ENCODE measurements at regions not wholly inside any gene's neighbourhood (a gene's known extent, or its start where the extent isn't known, plus 50 kb on each side); places are given as distances from the start of the nearest gene placed in this dataset.

GRCh38 chr6:27078734-27079357, 168.7 kb upstream of the PRSS16 start:
- TF ChIP-seq CTCF (IDR thresholded peaks at IDR 0.05; ENCODE audit: control insufficient read depth, extremely low read depth, insufficient read depth): peak; percentile 73
- peak; percentile 43 for DNase-seq (ENCODE audit: low read depth)
- H3K4me3 ChIP-seq (ENCODE audit: low read depth, low read length): peak overlapping the region; percentile 54

GRCh38 chr6:27081188-27081587, 166.3 kb upstream of the PRSS16 start:
- DNase-seq (ENCODE audit: low read depth): no peak
- no peak overlapping the region for H3K4me3 ChIP-seq (ENCODE audit: low read depth, low read length)
- no peak for TF ChIP-seq CTCF (IDR thresholded peaks at IDR 0.05; ENCODE audit: control insufficient read depth, extremely low read depth, insufficient read depth)

- TF ChIP-seq CTCF (IDR thresholded peaks at IDR 0.05; ENCODE audit: control insufficient read depth, extremely low read depth, insufficient read depth): no peak
- H3K4me3 ChIP-seq (ENCODE audit: low read depth, low read length): no peak overlapping the region
- DNase-seq (ENCODE audit: low read depth): no peak
Observed at GRCh38 chr6:27081931-27082330, 165.6 kb upstream of the PRSS16 start.

- DNase-seq (ENCODE audit: low read depth): no peak
- no peak overlapping the region for H3K4me3 ChIP-seq (ENCODE audit: low read depth, low read length)
- TF ChIP-seq CTCF (IDR thresholded peaks at IDR 0.05; ENCODE audit: control insufficient read depth, extremely low read depth, insufficient read depth): no peak
Observed at GRCh38 chr6:27088068-27088467, 159.4 kb upstream of the PRSS16 start.

- no peak for TF ChIP-seq CTCF (IDR thresholded peaks at IDR 0.05; ENCODE audit: control insufficient read depth, extremely low read depth, insufficient read depth)
- DNase-seq (ENCODE audit: low read depth): peak; percentile 70
- H3K4me3 ChIP-seq (ENCODE audit: low read depth, low read length): peak overlapping the region; percentile 62
Observed at GRCh38 chr6:27091661-27092315, 155.7 kb upstream of the PRSS16 start.

- H3K4me3 ChIP-seq (ENCODE audit: low read depth, low read length): peak overlapping the region; percentile 62
- no peak for TF ChIP-seq CTCF (IDR thresholded peaks at IDR 0.05; ENCODE audit: control insufficient read depth, extremely low read depth, insufficient read depth)
- DNase-seq (ENCODE audit: low read depth): no peak
Observed at GRCh38 chr6:27092316-27092692, 155.2 kb upstream of the PRSS16 start.

GRCh38 chr6:27095914-27096313, 151.6 kb upstream of the PRSS16 start:
- no peak for DNase-seq (ENCODE audit: low read depth)
- no peak for TF ChIP-seq CTCF (IDR thresholded peaks at IDR 0.05; ENCODE audit: control insufficient read depth, extremely low read depth, insufficient read depth)
- no peak overlapping the region for H3K4me3 ChIP-seq (ENCODE audit: low read depth, low read length)
